ENCODE measurements at regions not wholly inside any gene's neighbourhood (a gene's known extent, or its start where the extent isn't known, plus 50 kb on each side); places are given as distances from the start of the nearest gene placed in this dataset.
A peak's percentile ranks its signal among the peaks of the same experiment; 100 is the strongest.

GRCh38 chr5:73295447-73295846 is 122.5 kb downstream of the TMEM174 start:
- intact Hi-C loops (cut with DNase I) = loop anchor here (10.0 kb wide), 1 partner anchor 81 kb away; no protein-coding TSS in a partner anchor
- no peaks in the 10 kb centered on the region for H3K36me3 ChIP-seq
- ATAC-seq (peak in 1 of 2 donors; percentile 72), DNase-seq (no peak)
- no peak overlapping the region for H3K4me3 ChIP-seq
- peaks cover 62% of the 10 kb centered on the region for H3K27me3 ChIP-seq (ENCODE audit: low read depth)
- TF ChIP-seq CTCF (IDR thresholded peaks at IDR 0.05) = peak; percentile 26
- peaks cover 8% of the 10 kb centered on the region for H3K4me1 ChIP-seq
- no peak overlapping the region for H3K27ac ChIP-seq
- no peaks in the 10 kb centered on the region for H3K9me3 ChIP-seq

DNA sequence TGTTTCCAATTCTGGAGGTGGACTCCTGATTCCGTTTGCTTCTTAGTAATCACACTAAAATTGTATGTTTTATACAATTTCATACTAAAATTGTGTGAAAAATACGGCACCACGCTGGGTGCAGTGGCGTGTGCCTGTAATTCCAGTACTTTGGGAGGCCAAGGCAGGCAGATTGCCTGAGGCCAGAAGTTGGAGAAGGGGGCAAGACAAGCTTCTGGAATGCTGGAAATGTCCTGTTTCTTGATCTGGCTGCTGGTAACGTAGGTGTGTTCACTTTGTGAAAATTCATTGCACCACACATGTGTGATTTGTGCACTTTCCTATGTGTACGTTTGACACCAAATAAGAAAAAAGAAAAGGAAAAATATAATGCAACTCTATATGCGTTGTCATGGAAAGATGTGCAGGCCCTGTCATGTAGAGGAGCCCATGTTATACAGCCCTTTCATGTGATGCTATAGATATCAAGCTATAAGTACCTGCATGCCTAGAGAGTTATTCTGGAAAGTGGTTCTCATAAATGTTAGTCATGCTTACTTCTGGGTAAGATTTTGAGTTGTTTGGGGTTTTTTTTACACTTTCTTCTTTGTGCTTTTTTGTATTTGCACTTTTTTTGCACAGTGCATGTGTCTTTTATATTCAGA is 119.9 kb downstream of the TMEM174 start:
- H3K36me3 ChIP-seq = no peaks in the 10 kb centered on the region
- no peaks in the 10 kb centered on the region for H3K4me1 ChIP-seq
- ATAC-seq (no peak), DNase-seq (no peak)
- H3K4me3 ChIP-seq = no peak overlapping the region
- TF ChIP-seq CTCF (IDR thresholded peaks at IDR 0.05) = no peak
- no peak overlapping the region for H3K27ac ChIP-seq
- intact Hi-C loops (cut with DNase I) = loop anchor here (10.0 kb wide), 1 partner anchor 78 kb away; no protein-coding TSS in a partner anchor
- peaks cover 43% of the 10 kb centered on the region for H3K27me3 ChIP-seq (ENCODE audit: low read depth)
- H3K9me3 ChIP-seq = no peaks in the 10 kb centered on the region

GRCh38 chr5:73291873-73292272 is 118.9 kb downstream of the TMEM174 start:
- intact Hi-C loops (cut with DNase I) = loop anchor here (10.0 kb wide), 1 partner anchor 77 kb away; no protein-coding TSS in a partner anchor

GRCh38 chr5:73290242-73290641 is 117.2 kb downstream of the TMEM174 start:
- ATAC-seq (no peak), DNase-seq (no peak)
- intact Hi-C loops (cut with DNase I) = loop anchor here (10.0 kb wide), 1 partner anchor 75 kb away; no protein-coding TSS in a partner anchor
- Histone ChIP-seq H3K36me3 (no peaks in the 10 kb centered on the region), H3K27me3 (ENCODE audit: low read depth) (peaks cover 19% of the 10 kb centered on the region), H3K4me3 (no peak overlapping the region), H3K4me1 (no peaks in the 10 kb centered on the region), H3K27ac (no peak overlapping the region), H3K9me3 (no peaks in the 10 kb centered on the region)
- TF ChIP-seq CTCF (IDR thresholded peaks at IDR 0.05) = no peak

More at GRCh38 chr5:73291873-73292272, 118.9 kb downstream of the TMEM174 start:
- H3K27me3 ChIP-seq (ENCODE audit: low read depth) = peaks cover 33% of the 10 kb centered on the region
- TF ChIP-seq CTCF (IDR thresholded peaks at IDR 0.05) = no peak
- no peak overlapping the region for H3K4me3 ChIP-seq
- no peaks in the 10 kb centered on the region for H3K9me3 ChIP-seq
- H3K4me1 ChIP-seq = no peaks in the 10 kb centered on the region
- ATAC-seq (no peak), DNase-seq (no peak)
- H3K27ac ChIP-seq = no peak overlapping the region
- H3K36me3 ChIP-seq = no peaks in the 10 kb centered on the region

DNA sequence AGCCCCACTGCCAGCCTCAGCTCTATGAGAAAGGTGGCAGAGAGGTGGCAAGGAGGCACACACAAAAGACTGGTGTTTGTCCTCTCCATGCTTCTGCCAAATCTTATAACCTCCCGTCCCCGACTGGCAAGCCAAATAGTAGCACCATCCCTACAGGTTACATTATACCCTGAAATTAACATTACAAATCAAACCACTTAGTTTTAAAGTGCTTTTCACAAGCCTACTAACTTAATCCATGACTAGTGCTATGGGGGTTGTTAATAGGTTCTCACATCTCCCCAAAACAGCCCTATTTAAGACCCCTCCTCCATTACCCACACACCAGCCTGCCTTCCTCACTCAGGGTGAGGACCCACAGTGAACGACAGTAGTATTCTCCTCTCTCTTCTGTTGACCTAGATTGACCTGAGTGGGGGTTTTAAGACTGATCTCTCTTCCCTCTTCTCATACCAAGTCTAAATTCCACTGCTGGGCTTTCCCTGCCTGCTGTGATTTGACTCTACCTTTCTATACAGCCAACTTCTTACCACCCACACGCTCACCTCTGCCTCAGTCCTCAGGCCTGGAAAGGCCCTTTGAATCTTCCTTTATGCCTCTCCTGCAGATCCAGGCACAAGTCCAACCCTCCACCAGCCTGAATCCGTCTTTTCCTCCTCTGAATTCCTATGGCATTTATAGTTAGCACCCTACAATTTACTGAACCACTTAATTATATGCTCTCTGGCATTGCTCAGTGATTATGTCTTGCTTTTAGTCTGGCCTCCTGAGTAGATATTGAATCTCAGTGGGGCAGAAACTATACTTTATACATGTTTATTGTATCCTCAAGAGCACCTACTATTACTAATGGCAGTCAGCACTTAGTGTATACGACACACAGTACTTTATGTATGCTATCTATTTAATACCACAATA is 116.1 kb downstream of the TMEM174 start:
- no peak for ATAC-seq
- no peaks in the 10 kb centered on the region for H3K4me1 ChIP-seq

More for the DNA sequence above, 116.1 kb downstream of the TMEM174 start:
- Histone ChIP-seq H3K9me3 (no peaks in the 10 kb centered on the region), H3K36me3 (no peaks in the 10 kb centered on the region), H3K4me3 (no peak overlapping the region), H3K27ac (no peak overlapping the region), H3K27me3 (ENCODE audit: low read depth) (peaks cover 14% of the 10 kb centered on the region)
- DNase-seq = no peak
- no peak for TF ChIP-seq CTCF (IDR thresholded peaks at IDR 0.05)
- intact Hi-C loops (cut with DNase I) = no loop called here

Data from lower lobe of right lung (tissue), 2 donors.